ENCODE measurements at regions not wholly inside any gene's neighbourhood (a gene's known extent, or its start where the extent isn't known, plus 50 kb on each side); places are given as distances from the start of the nearest gene placed in this dataset.
A peak's percentile ranks its signal among the peaks of the same experiment; 100 is the strongest.

DNA sequence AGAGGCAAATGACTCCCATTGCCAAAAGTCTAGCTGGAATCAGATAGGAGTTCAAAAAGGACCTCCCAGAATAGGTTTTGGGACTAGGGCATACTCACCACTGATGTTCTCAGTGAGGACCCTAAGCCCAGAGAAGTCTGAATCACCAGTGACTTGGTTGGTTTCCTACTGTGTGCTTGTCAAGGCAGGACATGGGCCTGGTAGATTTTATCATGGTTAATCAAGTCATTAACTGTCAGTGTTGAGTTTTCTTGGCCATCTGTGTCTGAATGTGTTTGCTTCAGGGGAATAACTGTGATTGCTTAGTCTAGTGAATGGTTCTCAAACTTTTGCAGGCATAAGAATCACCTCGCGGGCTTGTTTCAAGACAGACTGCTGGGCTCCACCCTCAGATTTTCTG, 99.0 kb upstream of the GDNF start:
- Histone ChIP-seq H3K4me3 (ENCODE audit: low read depth, low read length) (no peak overlapping the region), H3K9me3 (ENCODE audit: control insufficient read depth, insufficient read depth, low read depth, low read length) (no peaks in the 10 kb centered on the region; the same call in 1 of the 2 replicates), H3K27ac (ENCODE audit: extremely low read depth, low read depth, low read length) (no peak overlapping the region), H3K36me3 (ENCODE audit: control insufficient read depth in 2 of 2, insufficient read depth in 1 of 2, low read length in 2 of 2) (no peaks in the 10 kb centered on the region), H3K4me1 (ENCODE audit: control insufficient read depth, insufficient read depth, low read length) (no peaks in the 10 kb centered on the region; the same call in 1 of the 2 replicates)
- ChIA-PET POLR2A (no interaction called here), CTCF (interaction anchor here (0.8 kb wide), 1 partner anchor 72 kb away, joined by 3 read pairs; no protein-coding TSS in a partner anchor)
- no peak for TF ChIP-seq ZNF266 (tag by site-specific recombination; IDR thresholded peaks at IDR 0.05; ENCODE audit: low read depth)
- TF ChIP-seq ZNF521 (tag by site-specific recombination; IDR thresholded peaks at IDR 0.05) = no peak
- TF ChIP-seq, protein P1, sequence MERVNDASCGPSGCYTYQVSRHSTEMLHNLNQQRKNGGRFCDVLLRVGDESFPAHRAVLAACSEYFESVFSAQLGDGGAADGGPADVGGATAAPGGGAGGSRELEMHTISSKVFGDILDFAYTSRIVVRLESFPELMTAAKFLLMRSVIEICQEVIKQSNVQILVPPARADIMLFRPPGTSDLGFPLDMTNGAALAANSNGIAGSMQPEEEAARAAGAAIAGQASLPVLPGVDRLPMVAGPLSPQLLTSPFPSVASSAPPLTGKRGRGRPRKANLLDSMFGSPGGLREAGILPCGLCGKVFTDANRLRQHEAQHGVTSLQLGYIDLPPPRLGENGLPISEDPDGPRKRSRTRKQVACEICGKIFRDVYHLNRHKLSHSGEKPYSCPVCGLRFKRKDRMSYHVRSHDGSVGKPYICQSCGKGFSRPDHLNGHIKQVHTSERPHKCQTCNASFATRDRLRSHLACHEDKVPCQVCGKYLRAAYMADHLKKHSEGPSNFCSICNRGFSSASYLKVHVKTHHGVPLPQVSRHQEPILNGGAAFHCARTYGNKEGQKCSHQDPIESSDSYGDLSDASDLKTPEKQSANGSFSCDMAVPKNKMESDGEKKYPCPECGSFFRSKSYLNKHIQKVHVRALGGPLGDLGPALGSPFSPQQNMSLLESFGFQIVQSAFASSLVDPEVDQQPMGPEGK (tag by site-specific recombination; IDR thresholded peaks at IDR 0.05) = no peak
- TF ChIP-seq, protein P2, sequence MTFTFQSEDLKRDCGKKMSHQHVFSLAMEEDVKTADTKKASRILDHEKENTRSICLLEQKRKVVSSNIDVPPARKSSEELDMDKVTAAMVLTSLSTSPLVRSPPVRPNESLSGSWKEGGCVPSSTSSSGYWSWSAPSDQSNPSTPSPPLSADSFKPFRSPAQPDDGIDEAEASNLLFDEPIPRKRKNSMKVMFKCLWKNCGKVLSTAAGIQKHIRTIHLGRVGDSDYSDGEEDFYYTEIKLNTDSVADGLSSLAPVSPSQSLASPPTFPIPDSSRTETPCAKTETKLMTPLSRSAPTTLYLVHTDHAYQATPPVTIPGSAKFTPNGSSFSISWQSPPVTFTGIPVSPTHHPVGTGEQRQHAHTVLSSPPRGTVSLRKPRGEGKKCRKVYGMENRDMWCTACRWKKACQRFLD (tag by site-specific recombination; IDR thresholded peaks at IDR 0.05) = no peak
- TF ChIP-seq, protein P3, sequence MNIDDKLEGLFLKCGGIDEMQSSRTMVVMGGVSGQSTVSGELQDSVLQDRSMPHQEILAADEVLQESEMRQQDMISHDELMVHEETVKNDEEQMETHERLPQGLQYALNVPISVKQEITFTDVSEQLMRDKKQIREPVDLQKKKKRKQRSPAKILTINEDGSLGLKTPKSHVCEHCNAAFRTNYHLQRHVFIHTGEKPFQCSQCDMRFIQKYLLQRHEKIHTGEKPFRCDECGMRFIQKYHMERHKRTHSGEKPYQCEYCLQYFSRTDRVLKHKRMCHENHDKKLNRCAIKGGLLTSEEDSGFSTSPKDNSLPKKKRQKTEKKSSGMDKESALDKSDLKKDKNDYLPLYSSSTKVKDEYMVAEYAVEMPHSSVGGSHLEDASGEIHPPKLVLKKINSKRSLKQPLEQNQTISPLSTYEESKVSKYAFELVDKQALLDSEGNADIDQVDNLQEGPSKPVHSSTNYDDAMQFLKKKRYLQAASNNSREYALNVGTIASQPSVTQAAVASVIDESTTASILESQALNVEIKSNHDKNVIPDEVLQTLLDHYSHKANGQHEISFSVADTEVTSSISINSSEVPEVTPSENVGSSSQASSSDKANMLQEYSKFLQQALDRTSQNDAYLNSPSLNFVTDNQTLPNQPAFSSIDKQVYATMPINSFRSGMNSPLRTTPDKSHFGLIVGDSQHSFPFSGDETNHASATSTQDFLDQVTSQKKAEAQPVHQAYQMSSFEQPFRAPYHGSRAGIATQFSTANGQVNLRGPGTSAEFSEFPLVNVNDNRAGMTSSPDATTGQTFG (tag by site-specific recombination; IDR thresholded peaks at IDR 0.05; ENCODE audit: borderline replicate concordance) = no peak
- no peak for TF ChIP-seq ZNF391 (tag by site-specific recombination; IDR thresholded peaks at IDR 0.05; ENCODE audit: borderline replicate concordance, low read depth)
- no peak for TF ChIP-seq ZNF791 (tag by site-specific recombination; IDR thresholded peaks at IDR 0.05)
- TF ChIP-seq ZNF311 (tag by site-specific recombination; IDR thresholded peaks at IDR 0.05; ENCODE audit: borderline replicate concordance) = no peak
- TF ChIP-seq REPIN1 (tag by site-specific recombination; IDR thresholded peaks at IDR 0.05; ENCODE audit: low read depth) = no peak
- TF ChIP-seq ZNF473 (tag by site-specific recombination; IDR thresholded peaks at IDR 0.05) = no peak
- TF ChIP-seq ZBTB21 (tag by site-specific recombination; IDR thresholded peaks at IDR 0.05) = no peak
- TF ChIP-seq, protein P4, sequence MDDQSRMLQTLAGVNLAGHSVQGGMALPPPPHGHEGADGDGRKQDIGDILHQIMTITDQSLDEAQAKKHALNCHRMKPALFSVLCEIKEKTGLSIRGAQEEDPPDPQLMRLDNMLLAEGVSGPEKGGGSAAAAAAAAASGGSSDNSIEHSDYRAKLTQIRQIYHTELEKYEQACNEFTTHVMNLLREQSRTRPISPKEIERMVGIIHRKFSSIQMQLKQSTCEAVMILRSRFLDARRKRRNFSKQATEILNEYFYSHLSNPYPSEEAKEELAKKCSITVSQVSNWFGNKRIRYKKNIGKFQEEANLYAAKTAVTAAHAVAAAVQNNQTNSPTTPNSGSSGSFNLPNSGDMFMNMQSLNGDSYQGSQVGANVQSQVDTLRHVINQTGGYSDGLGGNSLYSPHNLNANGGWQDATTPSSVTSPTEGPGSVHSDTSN (CRISPR knock-in tag; IDR thresholded peaks at IDR 0.05) = no peak
- no peak for TF ChIP-seq ZIC2 (tag by site-specific recombination; IDR thresholded peaks at IDR 0.05)

DNA sequence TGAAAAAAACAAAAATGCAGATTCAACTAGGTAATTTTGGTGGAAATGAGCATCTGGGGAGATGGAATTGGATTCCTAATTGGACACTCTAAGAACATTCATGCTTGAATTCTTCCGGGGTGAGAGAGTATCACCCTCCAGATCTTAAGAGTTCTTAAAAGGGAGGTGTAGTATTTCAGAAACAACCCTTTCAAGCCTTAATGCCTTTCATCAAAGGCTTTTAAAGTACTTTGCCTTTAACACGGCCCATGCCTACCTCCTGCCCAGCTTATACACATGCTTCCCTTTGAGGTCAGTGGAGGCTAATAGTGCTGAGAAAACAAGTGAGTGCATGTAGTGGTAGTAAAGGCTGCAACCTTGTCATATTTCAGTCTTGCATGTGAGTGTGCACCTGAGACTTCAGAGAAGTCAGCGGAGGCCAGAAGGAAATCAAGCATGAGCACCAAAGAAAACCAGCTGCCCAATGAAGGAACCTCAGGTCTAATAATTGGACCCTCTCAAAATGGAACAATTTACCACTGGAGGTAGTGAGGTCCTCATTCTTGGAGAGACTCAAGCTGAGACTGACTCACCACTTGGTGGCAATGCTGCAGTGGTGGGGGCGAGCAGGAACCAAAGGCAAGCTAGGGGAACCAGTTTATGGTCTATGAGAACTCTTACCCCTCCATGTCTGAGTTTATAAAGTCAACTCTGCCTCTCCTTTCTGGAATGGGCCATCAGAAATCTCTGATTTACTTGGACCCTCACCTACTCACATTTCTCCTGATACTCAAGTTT, 98.4 kb upstream of the GDNF start:
- Histone ChIP-seq H3K4me3 (ENCODE audit: low read depth, low read length) (no peak overlapping the region), H3K36me3 (ENCODE audit: control insufficient read depth in 2 of 2, insufficient read depth in 1 of 2, low read length in 2 of 2) (no peaks in the 10 kb centered on the region), H3K9me3 (ENCODE audit: control insufficient read depth, insufficient read depth, low read depth, low read length) (no peaks in the 10 kb centered on the region; the same call in 1 of the 2 replicates), H3K27ac (ENCODE audit: extremely low read depth, low read depth, low read length) (no peak overlapping the region), H3K4me1 (ENCODE audit: control insufficient read depth, insufficient read depth, low read length) (no peaks in the 10 kb centered on the region; the same call in 1 of the 2 replicates)
- TF ChIP-seq ZFP41 (tag by site-specific recombination; IDR thresholded peaks at IDR 0.05; ENCODE audit: borderline replicate concordance) = no peak
- TF ChIP-seq, protein P5, sequence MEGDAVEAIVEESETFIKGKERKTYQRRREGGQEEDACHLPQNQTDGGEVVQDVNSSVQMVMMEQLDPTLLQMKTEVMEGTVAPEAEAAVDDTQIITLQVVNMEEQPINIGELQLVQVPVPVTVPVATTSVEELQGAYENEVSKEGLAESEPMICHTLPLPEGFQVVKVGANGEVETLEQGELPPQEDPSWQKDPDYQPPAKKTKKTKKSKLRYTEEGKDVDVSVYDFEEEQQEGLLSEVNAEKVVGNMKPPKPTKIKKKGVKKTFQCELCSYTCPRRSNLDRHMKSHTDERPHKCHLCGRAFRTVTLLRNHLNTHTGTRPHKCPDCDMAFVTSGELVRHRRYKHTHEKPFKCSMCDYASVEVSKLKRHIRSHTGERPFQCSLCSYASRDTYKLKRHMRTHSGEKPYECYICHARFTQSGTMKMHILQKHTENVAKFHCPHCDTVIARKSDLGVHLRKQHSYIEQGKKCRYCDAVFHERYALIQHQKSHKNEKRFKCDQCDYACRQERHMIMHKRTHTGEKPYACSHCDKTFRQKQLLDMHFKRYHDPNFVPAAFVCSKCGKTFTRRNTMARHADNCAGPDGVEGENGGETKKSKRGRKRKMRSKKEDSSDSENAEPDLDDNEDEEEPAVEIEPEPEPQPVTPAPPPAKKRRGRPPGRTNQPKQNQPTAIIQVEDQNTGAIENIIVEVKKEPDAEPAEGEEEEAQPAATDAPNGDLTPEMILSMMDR (tag by site-specific recombination; IDR thresholded peaks at IDR 0.05) = peak; percentile 44
- ChIA-PET POLR2A (no interaction called here), CTCF (interaction anchor here (0.6 to 0.8 kb wide), 2 partner anchors 22 to 71 kb away, joined by 3 read pairs; no protein-coding TSS in a partner anchor)

All from HEK293 (cell line).